H9 (cell line): ENCODE measurements at regions not wholly inside any gene's neighbourhood (a gene's known extent, or its start where the extent isn't known, plus 50 kb on each side); places are given as distances from the start of the nearest gene placed in this dataset.

Experiments used
- DNase-seq: peaks from one replicate; pipeline ENCODE4 v3.0.0-alpha.2; 2017
- H2AFZ ChIP-seq: one replicate; pipeline ENCODE4 v1.6.1; 2013; ENCODE audit warnings: mild to moderate bottlenecking, low read length, control low read depth, moderate library complexity
- H2AK5ac ChIP-seq: 2 replicates; pipeline ENCODE4 v1.6.1; 2013; ENCODE audit warnings: low read length, control low read depth, mixed read lengths; ENCODE audit not compliant: insufficient read length
- H2BK120ac ChIP-seq: one replicate; pipeline ENCODE4 v1.6.1; 2013; ENCODE audit warnings: low read depth, mild to moderate bottlenecking, low read length, control low read depth, inconsistent platforms; ENCODE audit not compliant: poor library complexity, severe bottlenecking
- H2BK12ac ChIP-seq: 2 replicates; pipeline ENCODE4 v1.6.1; 2013; ENCODE audit warnings: low read length, control low read depth, mixed read lengths, low read depth; ENCODE audit not compliant: insufficient read length
- H2BK15ac ChIP-seq: 2 replicates; pipeline ENCODE4 v1.6.1; 2013; ENCODE audit warnings: low read depth, low read length, control low read depth
- H2BK20ac ChIP-seq: one replicate; pipeline ENCODE4 v1.6.1; 2013; ENCODE audit warnings: low read depth, mild to moderate bottlenecking, low read length, control low read depth, inconsistent platforms; ENCODE audit not compliant: poor library complexity, severe bottlenecking
- H2BK5ac ChIP-seq: 2 replicates; pipeline ENCODE4 v1.6.1; 2013; ENCODE audit warnings: low read length, control low read depth, mixed read lengths; ENCODE audit not compliant: insufficient read length
- H3K14ac ChIP-seq: 2 replicates; pipeline ENCODE4 v1.6.1; 2013; ENCODE audit warnings: low read length, control low read depth; ENCODE audit not compliant: insufficient read depth
- H3K18ac ChIP-seq: 2 replicates; pipeline ENCODE4 v1.6.1; 2013; ENCODE audit warnings: low read depth, mild to moderate bottlenecking, mixed read lengths, low read length, control low read depth; ENCODE audit not compliant: insufficient read length
- H3K23ac ChIP-seq: 2 replicates; pipeline ENCODE4 v1.6.1; 2013; ENCODE audit warnings: low read length, control low read depth, mixed read lengths, low read depth; ENCODE audit not compliant: insufficient read length
- H3K23me2 ChIP-seq: 2 replicates; pipeline ENCODE4 v1.6.1; 2013; ENCODE audit warnings: low read depth, mild to moderate bottlenecking, mixed read lengths, low read length, control low read depth; ENCODE audit not compliant: insufficient read length, poor library complexity, severe bottlenecking
- H3K27ac ChIP-seq: 2 replicates; pipeline ENCODE4 v1.5.1; 2013; ENCODE audit warnings: low read length, control low read depth, mixed read lengths, low read depth; ENCODE audit not compliant: insufficient read length
- H3K27me3 ChIP-seq: 2 replicates; pipeline ENCODE4 v1.6.1; 2013; ENCODE audit warnings: low read length, control low read depth, inconsistent platforms; ENCODE audit not compliant: insufficient read depth
- H3K4ac ChIP-seq: 2 replicates; pipeline ENCODE4 v1.6.1; 2013; ENCODE audit warnings: low read depth, mild to moderate bottlenecking, control low read depth, inconsistent platforms, low read length, moderate library complexity
- H3K4me1 ChIP-seq: 2 replicates; pipeline ENCODE4 v1.6.1; 2013; ENCODE audit warnings: low read length, control low read depth, inconsistent platforms; ENCODE audit not compliant: insufficient read depth
- H3K4me2 ChIP-seq: 2 replicates; pipeline ENCODE4 v1.6.1; 2013; ENCODE audit warnings: low read length, control low read depth, mixed read lengths; ENCODE audit not compliant: insufficient read length, insufficient read depth
- H3K56ac ChIP-seq: 2 replicates; pipeline ENCODE4 v1.6.1; 2013; ENCODE audit warnings: low read depth, mild to moderate bottlenecking, mixed read lengths, low read length, control low read depth; ENCODE audit not compliant: insufficient read length
- H3K79me1 ChIP-seq: 2 replicates; pipeline ENCODE4 v1.6.1; 2013; ENCODE audit warnings: low read depth, mild to moderate bottlenecking, moderate library complexity, low read length, control low read depth, inconsistent platforms; ENCODE audit not compliant: insufficient read depth, poor library complexity, severe bottlenecking
- H3K79me2 ChIP-seq: 2 replicates; pipeline ENCODE4 v1.6.1; 2013; ENCODE audit warnings: low read length, control low read depth, inconsistent platforms; ENCODE audit not compliant: insufficient read depth
- H3K9ac ChIP-seq: 2 replicates; pipeline ENCODE4 v1.6.1; 2013; ENCODE audit warnings: low read length, control low read depth, mixed read lengths; ENCODE audit not compliant: insufficient read length; ENCODE audit errors: extremely low read depth
- H3K9me3 ChIP-seq: one replicate; pipeline ENCODE4 v1.6.1; 2013; ENCODE audit warnings: low read depth, low read length, inconsistent platforms; ENCODE audit not compliant: control insufficient read depth
- H3T11ph ChIP-seq: one replicate; pipeline ENCODE4 v1.6.1; 2013; ENCODE audit warnings: mild to moderate bottlenecking, low read length, control low read depth, inconsistent platforms
- H4K20me1 ChIP-seq: one replicate; pipeline ENCODE4 v1.6.1; 2013; ENCODE audit not compliant: control insufficient read depth, insufficient read length, insufficient read depth
- H4K5ac ChIP-seq: 2 replicates; pipeline ENCODE4 v1.6.1; 2013; ENCODE audit warnings: low read depth, mild to moderate bottlenecking, mixed read lengths, low read length, control low read depth; ENCODE audit not compliant: insufficient read length
- H4K8ac ChIP-seq: replicated peaks from 2 replicates; pipeline ENCODE4 v1.6.1; 2013; ENCODE audit warnings: low read length, control low read depth, mixed read lengths, low read depth; ENCODE audit not compliant: insufficient read length
- H4K91ac ChIP-seq: 2 replicates; pipeline ENCODE4 v1.6.1; 2013; ENCODE audit warnings: low read depth, mild to moderate bottlenecking, moderate library complexity, mixed read lengths, low read length, control low read depth; ENCODE audit not compliant: insufficient read length
- H3K27ac Mint-ChIP-seq, 3 experiments: 2 replicates in 2 of 3; 3 replicates in 1 of 3; pipeline ENCODE4 v1.8.0; 2020 to 2021; ENCODE audit warnings: mixed read lengths in 3 of 3, mild to moderate bottlenecking in 1 of 3, moderate library complexity in 1 of 3
- H3K27me3 Mint-ChIP-seq: 2 replicates; pipeline ENCODE4 v1.8.0; 2021; ENCODE audit warnings: low read depth, mild to moderate bottlenecking, moderate library complexity, mixed read lengths
- H3K36me3 Mint-ChIP-seq, 3 experiments: 2 replicates in 2 of 3; 3 replicates in 1 of 3; pipeline ENCODE4 v1.8.0; 2020 to 2021; ENCODE audit warnings: low read depth in 3 of 3, mixed read lengths in 3 of 3; ENCODE audit not compliant: insufficient read depth in 1 of 3
- H3K4me1 Mint-ChIP-seq, 2 experiments: 2 replicates each; pipeline ENCODE4 v1.8.0; 2020; ENCODE audit warnings: mixed read lengths in 2 of 2
- H3K4me3 Mint-ChIP-seq, 2 experiments: 2 replicates in 1 of 2; 3 replicates in 1 of 2; pipeline ENCODE4 v1.8.0; 2020 to 2021; ENCODE audit warnings: mild to moderate bottlenecking in 2 of 2, mixed read lengths in 2 of 2, moderate library complexity in 1 of 2
- H3K9me3 Mint-ChIP-seq, 2 experiments: 2 replicates in 1 of 2; 3 replicates in 1 of 2; pipeline ENCODE4 v1.8.0; 2020; ENCODE audit warnings: mild to moderate bottlenecking in 2 of 2, mixed read lengths in 2 of 2, moderate library complexity in 1 of 2
- WGBS: extraction: QIAGEN DNeasy Blood & Tissue Kit; methylation state at CpG from one replicate; pipeline ENCODE4 v1.1.7; 2013; ENCODE audit warnings: missing lambda C conversion rate, low lambda C conversion rate, mixed read lengths; ENCODE audit not compliant: insufficient read length; ENCODE audit errors: extremely low coverage; 5-methylcytosine and 5-hydroxymethylcytosine counted together
- TF ChIP-seq, protein P1 (sequence below): fragments of 200-600 bp; sonication (generic); conservative IDR thresholded peaks from 3 replicates; pipeline ENCODE4 v1.8.0; 2021; ENCODE audit warnings: antibody characterized with exemption, mild to moderate bottlenecking

DNA sequence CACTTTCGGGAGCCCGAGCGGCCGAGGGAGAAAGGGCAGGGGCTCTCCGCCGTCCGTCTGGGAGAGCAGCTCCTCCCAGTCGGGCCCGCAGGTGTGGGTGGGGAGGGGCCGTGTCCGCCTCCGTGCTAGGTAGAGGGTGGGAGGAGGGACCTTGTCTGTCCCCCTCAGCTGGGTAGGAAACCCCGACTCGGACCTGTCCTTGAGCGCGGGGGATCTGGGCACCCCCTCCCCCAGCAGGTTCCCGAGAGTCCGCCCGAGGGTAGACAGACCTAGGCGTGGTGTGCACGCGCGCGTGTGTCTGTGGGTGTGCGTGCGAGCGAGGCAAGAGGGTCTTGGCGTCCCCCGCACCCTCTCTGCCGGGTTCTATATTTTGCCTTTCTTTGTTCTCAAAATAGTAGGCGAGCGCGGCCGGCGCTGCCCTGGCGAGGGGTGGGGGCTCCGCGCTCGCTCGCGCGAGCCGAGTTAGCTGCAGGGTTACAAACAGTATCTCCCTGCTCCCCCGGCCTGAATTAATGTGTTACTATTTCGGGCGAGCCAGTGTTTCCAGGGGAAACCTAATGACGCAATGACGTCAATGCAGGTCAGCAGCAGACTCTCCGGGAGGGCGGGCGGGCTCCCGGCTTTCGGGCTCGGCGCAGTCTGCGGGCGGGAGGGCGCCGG is 73.9 kb upstream of the LEP start:
- Histone ChIP-seq H2BK15ac (no peak overlapping the region), H3K4me1 (peaks cover 4% of the 10 kb centered on the region; the same call in 1 of the 2 replicates), H3K79me1 (no peaks in the 10 kb centered on the region), H3K14ac (no peak overlapping the region; the same call in 1 of the 2 replicates), H4K91ac (no peak overlapping the region), H2BK12ac (no peak overlapping the region), H3K18ac (no peak overlapping the region), H3K79me2 (no peaks in the 10 kb centered on the region), H3K4ac (no peak overlapping the region), H4K5ac (no peak overlapping the region), H2AFZ (no peak overlapping the region), H3K9me3 (no peaks in the 10 kb centered on the region), H3K27ac (no peak overlapping the region), H4K8ac (no peak overlapping the region), H3K9ac (no peak overlapping the region), H3K27me3 (peaks cover 45% of the 10 kb centered on the region; the same call in 1 of the 2 replicates), H4K20me1 (no peaks in the 10 kb centered on the region), H2AK5ac (no peak overlapping the region), H3K23me2 (peaks cover 15% of the 10 kb centered on the region), H3K4me2 (peak overlapping the region; percentile 77), H2BK20ac (no peak overlapping the region), H2BK5ac (no peak overlapping the region), H3K23ac (no peak overlapping the region), H3T11ph (no peak overlapping the region), H2BK120ac (no peak overlapping the region), H3K56ac (no peak overlapping the region)
- peak overlapping the region; percentile 60 to 86 for H3K4me3 Mint-ChIP-seq
- H3K9me3 Mint-ChIP-seq = no peaks in the 10 kb centered on the region; a peak in 1 of 5 replicates
- H3K27me3 Mint-ChIP-seq = peaks cover 98% of the 10 kb centered on the region
- H3K4me1 Mint-ChIP-seq = peaks cover 27 to 37% of the 10 kb centered on the region in 2 experiments
- H3K27ac Mint-ChIP-seq = no peak overlapping the region
- TF ChIP-seq, protein P1, sequence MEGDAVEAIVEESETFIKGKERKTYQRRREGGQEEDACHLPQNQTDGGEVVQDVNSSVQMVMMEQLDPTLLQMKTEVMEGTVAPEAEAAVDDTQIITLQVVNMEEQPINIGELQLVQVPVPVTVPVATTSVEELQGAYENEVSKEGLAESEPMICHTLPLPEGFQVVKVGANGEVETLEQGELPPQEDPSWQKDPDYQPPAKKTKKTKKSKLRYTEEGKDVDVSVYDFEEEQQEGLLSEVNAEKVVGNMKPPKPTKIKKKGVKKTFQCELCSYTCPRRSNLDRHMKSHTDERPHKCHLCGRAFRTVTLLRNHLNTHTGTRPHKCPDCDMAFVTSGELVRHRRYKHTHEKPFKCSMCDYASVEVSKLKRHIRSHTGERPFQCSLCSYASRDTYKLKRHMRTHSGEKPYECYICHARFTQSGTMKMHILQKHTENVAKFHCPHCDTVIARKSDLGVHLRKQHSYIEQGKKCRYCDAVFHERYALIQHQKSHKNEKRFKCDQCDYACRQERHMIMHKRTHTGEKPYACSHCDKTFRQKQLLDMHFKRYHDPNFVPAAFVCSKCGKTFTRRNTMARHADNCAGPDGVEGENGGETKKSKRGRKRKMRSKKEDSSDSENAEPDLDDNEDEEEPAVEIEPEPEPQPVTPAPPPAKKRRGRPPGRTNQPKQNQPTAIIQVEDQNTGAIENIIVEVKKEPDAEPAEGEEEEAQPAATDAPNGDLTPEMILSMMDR = no peak
- WGBS = no CpG with 5 or more reads among the region's 59 CpGs
- peak; percentile 62 for DNase-seq
- H3K36me3 Mint-ChIP-seq = no peaks in the 10 kb centered on the region
